Left colon (tissue), 2 donors: ENCODE measurements at regions not wholly inside any gene's neighbourhood (a gene's known extent, or its start where the extent isn't known, plus 50 kb on each side); places are given as distances from the start of the nearest gene placed in this dataset.
"Not testable (repeated sequence)": the region's sequence is repeated elsewhere in the genome, so short reads cannot be mapped to it uniquely, and the experiment has no call there.

Experiments
- ATAC-seq: fragments of 200-7000 bp; cut with Tn5 transposase; one replicate; pipeline ENCODE4 v1.9.1; 2020; ENCODE audit warnings: mild to moderate bottlenecking, moderate library complexity
- DNase-seq, 2 donors: peaks; one replicate each; pipeline ENCODE4 v3.0.0-alpha.2; 2020
- intact Hi-C, 2 donors: fragments of 100-400 bp; cut with DNase I in 1 of 2; cut with micrococcal nuclease in 1 of 2; formaldehyde crosslinking; loops; one replicate each; pipeline versions ENCODE4 v1.11.2 to v1.14.0; 2022; cut with DNase I, micrococcal nuclease
- donor health status: DM: no; HTN: no; CAD: no.
- donor health status: DM: yes; HTN: yes; CAD: no.

DNA sequence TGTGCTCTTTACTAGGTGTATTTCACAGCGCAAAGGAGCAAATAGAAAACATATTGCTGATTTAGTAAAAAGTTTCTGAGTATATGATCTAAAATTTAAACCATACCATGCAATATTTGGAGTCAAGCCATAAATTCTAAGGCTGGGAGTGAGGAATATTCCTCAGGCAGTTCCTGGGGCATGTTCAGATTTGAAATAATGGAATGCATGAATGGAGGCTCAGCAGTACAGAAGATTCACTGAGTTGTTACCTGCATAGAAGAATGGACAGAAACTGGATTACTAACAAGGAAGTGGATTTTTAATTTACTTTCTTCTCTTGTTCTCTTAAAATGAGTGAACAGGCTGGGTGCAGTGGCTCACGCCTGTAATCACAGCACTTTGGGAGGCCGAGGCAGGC, 441.0 kb upstream of the MAP2 start:
- ATAC-seq, result no peak
- no peak for DNase-seq
- intact Hi-C loops, result no loop called here

GRCh38 chr2:208983486-208983885, 440.4 kb upstream of the MAP2 start:
- no peak for DNase-seq
- ATAC-seq, result no peak
- intact Hi-C loops, result no loop called here

DNA sequence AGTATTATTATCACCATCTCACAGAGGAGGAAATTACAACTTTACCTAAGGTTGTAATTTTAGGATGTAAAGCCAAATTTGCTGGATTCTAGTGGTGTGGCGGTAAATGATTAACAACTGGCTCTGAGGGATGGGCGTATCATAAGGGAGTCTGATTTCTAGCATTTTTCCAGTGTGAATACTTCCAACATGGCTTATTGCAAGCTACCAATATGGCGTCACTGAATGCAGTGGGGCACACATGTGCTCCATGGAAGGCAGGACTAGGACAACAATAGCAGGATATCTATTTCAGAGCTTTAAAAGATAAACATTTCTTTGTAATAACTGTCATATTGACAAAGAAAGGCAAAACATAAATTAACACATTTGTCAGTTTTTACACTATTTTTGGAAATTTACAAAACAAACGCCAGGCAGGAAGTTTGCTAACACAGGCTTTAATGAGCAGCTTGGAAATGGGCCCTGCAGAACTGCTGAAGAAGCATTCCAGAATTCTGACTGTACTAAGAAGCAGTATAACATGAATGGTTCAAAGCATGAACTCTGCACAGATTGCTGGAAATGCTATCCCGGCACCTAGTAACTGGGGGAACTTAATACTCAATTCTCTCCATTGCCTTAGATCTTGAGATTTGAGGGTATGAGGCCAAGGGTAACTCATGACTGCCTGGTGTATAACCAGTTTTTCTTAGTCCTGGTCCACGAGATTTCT, 439.3 kb upstream of the MAP2 start:
- intact Hi-C loops, result no loop called here
- DNase-seq (no peak), ATAC-seq (no peak)

GRCh38 chr2:208985644-208986043, 438.2 kb upstream of the MAP2 start:
- no peak for DNase-seq
- intact Hi-C loops, result no loop called here
- ATAC-seq, result no peak

DNA sequence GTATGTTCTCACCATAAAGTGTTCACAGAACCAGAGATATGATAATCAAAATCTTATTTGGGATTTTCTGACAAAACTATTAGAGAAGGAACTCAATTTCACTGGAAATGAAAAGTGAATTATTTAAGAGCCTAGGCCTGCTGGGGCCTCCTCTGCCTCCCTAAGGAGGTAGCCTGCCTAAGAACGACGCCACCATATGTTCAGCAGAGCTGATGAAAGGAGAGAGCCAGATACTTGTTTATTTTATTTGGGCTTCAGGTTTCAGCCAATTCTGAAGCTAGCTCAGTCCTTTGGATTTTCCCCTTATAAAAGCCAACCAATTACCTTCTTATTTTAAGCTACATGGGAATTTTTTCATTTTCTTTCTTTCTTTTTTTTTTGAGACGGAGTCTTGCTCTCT, 433.1 kb upstream of the MAP2 start:
- intact Hi-C loops, result no loop called here
- ATAC-seq (no peak), DNase-seq (no peak)

DNA sequence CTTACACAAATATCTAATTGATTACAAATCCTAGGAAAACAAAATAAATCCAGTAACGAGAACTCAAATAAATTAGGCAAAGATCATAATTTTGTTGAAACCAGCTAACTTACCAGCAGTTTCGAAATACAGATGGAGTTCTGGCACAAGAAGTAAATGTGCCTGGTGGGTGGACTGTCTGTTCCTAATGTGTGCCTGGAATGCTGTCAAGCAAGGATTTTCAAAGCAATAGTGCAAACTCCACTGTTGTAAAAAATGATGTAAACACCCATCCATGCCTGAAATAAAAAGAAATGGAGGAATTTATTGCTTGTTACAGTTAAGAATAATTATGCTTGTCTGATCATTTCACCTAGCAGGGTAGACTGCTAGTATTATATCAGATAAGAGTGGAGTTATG, 423.9 kb upstream of the MAP2 start:
- intact Hi-C loops, result no loop called here
- ATAC-seq (peak; percentile 49), DNase-seq (no peak)

GRCh38 chr2:209002054-209002453, 421.8 kb upstream of the MAP2 start:
- intact Hi-C loops, result no loop called here
- no peak for ATAC-seq

DNA sequence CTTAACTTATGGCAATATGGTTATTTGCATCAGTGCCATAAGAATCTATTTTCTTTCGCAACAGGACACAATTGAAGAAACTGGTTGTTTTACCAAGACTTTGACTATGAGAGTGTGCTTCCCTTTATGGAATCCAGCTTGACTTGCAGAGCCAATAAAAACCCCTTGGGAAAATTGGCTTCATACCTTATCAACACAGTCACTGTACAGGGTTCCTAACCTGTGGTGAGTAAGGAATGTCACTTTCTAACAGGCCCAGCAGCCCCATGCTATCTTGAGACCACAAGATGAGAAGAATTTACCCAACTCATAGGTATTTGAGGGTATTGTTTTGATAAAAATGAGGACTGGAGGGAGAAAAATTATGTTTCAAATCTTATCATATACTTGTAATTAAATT, 418.5 kb upstream of the MAP2 start:
- ATAC-seq (no peak), DNase-seq (no peak)
- intact Hi-C loops, result no loop called here

More at GRCh38 chr2:209002054-209002453, 421.8 kb upstream of the MAP2 start:
- DNase-seq, result no peak

DNA sequence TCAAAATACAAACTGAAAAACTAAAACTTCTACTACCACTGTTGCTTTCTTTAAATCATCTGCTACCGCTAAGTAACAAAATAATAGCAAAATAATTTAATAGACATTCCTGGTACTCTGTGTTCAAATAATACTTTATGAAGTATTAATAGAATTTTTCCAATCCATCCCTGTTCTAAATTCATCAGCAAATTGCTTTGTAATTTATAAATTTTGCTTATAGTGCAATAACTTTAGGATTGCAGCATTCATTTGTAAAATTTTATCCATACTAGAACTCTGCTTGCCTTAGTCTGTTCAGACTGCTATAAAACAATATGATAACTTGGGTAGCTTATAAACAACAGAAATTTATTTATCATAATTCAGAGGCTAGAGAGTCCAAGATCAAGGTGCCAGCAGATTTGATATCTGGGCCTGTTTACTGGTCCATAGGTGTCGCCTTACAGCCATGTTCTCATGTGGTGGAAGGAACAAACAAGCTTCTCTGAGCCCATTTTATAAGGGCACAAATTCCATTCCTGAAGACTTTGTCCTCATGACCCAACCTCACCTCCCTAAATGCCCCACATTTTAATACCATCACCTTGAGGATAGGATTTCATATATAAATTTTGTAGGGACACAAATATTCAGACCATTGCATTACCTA, 415.1 kb upstream of the MAP2 start:
- ATAC-seq (no peak), DNase-seq (no peak)
- intact Hi-C loops, result no loop called here

DNA sequence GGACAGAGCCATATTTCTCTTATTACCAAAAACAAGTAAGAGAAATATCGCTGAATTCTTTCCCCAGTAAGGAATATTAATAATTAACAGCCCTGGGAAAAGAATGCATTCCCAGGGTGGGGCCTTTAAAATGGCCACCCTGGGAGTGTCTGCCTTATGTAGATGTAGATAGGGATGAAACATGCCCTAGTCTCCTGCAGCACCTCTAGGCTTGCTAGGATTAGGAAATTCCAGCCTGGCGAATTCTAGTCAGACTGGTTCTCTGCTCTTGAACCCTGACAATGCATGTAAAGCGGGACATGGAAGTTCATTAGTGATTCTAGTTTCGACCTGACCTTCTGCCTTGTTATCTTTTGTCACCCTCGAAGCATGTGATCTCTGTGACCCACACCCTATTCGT, 405.2 kb upstream of the MAP2 start:
- ATAC-seq, intact Hi-C loops, DNase-seq: not testable (repeated sequence)

DNA sequence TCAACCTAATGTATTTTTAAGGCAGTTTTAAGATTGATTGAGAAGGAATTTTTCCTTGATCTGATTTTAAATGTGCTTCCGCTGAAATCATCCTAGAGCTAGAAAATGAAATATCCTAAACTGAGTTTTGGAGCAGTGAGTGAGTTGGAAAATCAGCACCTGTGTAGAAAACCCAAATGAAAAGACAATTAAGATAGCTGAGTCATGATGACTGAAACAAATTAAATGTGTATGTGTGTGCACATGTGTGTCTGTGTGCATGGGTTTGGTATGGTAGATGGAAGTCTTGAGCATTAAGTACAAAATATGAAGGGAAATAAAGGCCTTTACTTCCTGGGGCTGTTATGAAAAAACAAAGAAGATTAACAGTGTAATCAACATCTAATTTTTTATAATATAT, 394.6 kb upstream of the MAP2 start:
- intact Hi-C loops, result no loop called here
- DNase-seq (no peak), ATAC-seq (no peak)

- intact Hi-C loops, result no loop called here
- DNase-seq (no peak), ATAC-seq (no peak)
These were observed 379.5 kb upstream of the MAP2 start for GRCh38 chr2:209044307-209044706.

GRCh38 chr2:209046163-209046562, 377.7 kb upstream of the MAP2 start:
- ATAC-seq (no peak), DNase-seq (no peak)
- intact Hi-C loops, result no loop called here

GRCh38 chr2:209049608-209050007, 374.2 kb upstream of the MAP2 start:
- ATAC-seq, result no peak

DNA sequence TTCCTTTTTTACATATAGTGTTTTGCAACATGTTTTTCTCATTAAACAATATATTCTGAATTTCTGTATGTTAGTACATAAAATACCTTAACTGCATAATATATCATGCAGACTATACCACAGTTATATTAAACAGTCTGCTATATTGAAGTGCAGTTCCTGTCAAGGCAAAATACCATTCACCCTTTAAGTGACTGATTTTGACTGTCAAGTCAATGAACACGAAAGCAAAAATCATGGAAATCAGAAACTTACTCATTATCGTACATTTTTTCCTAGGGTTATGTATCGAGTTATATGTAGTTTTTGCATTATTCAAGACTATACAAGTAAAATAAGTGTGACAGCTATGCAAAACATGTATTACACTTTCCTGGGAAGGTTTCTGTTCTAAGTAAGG, 361.6 kb upstream of the MAP2 start:
- ATAC-seq (no peak), DNase-seq (no peak)
- intact Hi-C loops, result no loop called here

More at GRCh38 chr2:209049608-209050007, 374.2 kb upstream of the MAP2 start:
- no peak for DNase-seq
- intact Hi-C loops, result no loop called here

- ATAC-seq (no peak), DNase-seq (no peak)
- intact Hi-C loops, result no loop called here
These were observed 353.6 kb upstream of the MAP2 start for GRCh38 chr2:209070262-209070661.

- no peak for ATAC-seq
- intact Hi-C loops, result no loop called here
- DNase-seq, result no peak
These were observed 350.7 kb upstream of the MAP2 start for GRCh38 chr2:209073151-209073550.

DNA sequence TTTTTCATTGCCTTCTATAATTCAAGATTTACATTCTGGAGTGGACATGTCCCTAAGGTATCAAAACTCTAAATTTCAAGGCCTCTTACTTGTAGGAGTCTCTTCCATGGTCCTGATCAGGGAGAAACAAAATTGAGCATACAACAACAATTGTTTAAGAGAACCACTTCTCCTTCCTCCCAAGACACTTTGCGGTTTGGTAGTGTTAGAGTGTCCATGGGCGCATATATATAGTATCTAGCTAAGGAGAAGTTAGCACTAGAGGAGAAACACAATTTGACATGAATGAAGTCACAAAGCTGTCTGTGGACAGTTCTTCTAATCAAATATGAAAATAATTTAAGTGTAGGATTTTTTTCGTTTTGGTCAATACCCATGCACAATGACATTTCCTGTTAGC, 349.1 kb upstream of the MAP2 start:
- ATAC-seq (no peak), DNase-seq (no peak)
- intact Hi-C loops, result no loop called here

DNA sequence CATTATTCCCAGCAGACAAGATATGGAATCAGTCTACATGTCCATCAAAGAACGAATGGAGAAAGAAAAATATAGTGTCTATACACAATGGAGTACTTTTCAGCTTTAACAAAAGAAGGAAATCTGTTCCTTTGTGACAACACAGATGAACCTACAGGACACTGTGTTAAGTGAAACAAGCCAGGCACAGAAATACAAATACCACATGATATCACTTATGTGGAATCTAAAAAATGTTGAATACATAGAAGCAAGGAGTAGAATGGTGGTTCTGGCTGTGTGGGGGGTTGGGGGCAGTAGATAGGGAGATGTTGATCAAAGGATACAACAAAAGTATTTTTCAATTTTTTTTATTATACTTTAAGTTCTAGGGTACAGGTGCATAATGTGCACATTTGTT, 347.7 kb upstream of the MAP2 start:
- ATAC-seq, result no peak
- no peak for DNase-seq
- intact Hi-C loops, result no loop called here

- DNase-seq (no peak), ATAC-seq (no peak)
- intact Hi-C loops, result no loop called here
These were observed 337.1 kb upstream of the MAP2 start for GRCh38 chr2:209086761-209087160.

DNA sequence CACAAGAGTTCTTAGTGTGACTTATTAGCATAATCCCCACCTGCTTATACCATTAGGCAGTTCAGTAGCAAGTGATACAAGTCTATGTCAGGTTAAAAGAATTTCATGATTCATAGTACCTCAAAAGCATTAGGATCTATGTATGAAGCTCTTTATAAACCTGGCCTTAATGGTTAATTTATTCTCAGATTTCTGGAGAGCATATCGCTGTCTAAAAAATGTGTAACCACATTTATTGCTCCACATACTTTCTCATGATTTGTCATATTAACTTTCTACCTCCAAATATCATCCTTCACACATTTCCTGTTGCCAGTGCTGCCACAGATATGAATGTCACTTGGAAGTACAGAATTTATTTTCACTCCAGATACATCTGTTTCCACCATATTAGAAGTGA, 332.8 kb upstream of the MAP2 start:
- ATAC-seq (no peak), DNase-seq (no peak)
- intact Hi-C loops, result no loop called here
